ENCODE measurements at regions not wholly inside any gene's neighbourhood (a gene's known extent, or its start where the extent isn't known, plus 50 kb on each side); places are given as distances from the start of the nearest gene placed in this dataset.

DNA sequence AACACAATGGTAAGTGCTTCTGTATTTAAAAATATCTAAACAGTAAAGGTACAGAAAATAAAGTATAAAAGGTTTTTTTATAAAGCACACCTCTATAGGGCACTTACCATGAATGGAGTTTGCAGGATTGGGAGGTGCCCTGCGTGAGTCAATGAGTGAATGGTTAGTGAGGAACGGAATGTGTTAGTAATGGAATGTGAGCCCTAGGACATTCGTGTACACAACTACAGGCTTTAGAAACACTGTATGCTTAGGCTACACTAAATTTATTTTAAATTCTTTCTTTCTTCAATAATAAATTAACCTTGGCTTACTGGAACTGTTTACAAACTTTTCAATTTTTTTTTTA is 337.9 kb upstream of the SLC39A10 start:
- TF ChIP-seq, protein P1, sequence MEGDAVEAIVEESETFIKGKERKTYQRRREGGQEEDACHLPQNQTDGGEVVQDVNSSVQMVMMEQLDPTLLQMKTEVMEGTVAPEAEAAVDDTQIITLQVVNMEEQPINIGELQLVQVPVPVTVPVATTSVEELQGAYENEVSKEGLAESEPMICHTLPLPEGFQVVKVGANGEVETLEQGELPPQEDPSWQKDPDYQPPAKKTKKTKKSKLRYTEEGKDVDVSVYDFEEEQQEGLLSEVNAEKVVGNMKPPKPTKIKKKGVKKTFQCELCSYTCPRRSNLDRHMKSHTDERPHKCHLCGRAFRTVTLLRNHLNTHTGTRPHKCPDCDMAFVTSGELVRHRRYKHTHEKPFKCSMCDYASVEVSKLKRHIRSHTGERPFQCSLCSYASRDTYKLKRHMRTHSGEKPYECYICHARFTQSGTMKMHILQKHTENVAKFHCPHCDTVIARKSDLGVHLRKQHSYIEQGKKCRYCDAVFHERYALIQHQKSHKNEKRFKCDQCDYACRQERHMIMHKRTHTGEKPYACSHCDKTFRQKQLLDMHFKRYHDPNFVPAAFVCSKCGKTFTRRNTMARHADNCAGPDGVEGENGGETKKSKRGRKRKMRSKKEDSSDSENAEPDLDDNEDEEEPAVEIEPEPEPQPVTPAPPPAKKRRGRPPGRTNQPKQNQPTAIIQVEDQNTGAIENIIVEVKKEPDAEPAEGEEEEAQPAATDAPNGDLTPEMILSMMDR (IDR thresholded peaks at IDR 0.05), result no peak
- TF ChIP-seq EP300 (IDR thresholded peaks at IDR 0.05), result no peak

All from sigmoid colon (tissue), 4 donors.